NCI-H1092 (cell line): ENCODE measurements at regions not wholly inside any gene's neighbourhood (a gene's known extent, or its start where the extent isn't known, plus 50 kb on each side); places are given as distances from the start of the nearest gene placed in this dataset.

Experiments
- DNase-seq: peaks from one replicate; lab custom pipeline; 2025; lab: John Stamatoyannopoulos, UW

DNA sequence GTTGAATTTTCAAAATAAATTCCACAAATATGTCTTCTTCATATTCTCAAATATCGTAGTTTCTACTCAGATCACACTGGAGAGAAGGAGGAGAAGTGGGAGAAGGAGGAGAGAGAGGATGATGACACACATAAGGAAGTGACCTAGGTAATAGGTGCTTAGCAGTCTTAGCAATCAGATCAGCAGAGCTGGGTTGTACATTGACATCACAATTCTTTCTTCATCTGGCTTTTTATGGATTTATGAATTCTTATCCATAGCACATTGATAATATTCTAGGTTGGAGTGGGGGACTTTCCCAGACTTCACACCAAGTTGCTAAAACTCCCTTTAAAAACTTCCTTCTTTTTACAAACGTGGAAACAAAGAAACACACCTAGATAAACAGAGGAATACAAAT is 86.9 kb downstream of the FGF9 start:
- no peak for DNase-seq

- no peak for DNase-seq
These were observed 87.6 kb downstream of the FGF9 start for GRCh38 chr13:21758441-21758840.

DNA sequence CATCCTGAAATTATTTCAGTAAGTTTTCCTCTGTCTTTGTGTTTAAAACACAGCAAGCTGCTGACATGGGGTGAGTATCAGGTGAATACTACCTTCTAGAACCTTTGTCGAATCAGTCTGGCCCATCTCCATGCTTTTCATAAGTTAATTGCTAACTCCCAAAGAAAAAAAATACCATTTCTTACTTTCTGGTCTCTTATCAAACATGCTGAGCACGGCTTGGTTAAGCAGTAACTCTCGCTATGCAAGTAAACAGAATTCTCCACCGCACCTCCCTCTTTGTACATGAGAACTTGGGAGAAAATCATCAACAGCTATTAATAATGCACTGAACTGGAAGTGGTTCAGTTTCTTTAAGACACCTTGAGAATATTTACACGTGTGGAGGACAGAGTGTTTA is 88.6 kb downstream of the FGF9 start:
- no peak for DNase-seq

- no peak for DNase-seq
These were observed 89.0 kb downstream of the FGF9 start for GRCh38 chr13:21759911-21760310.

- no peak for DNase-seq
These were observed 90.9 kb downstream of the FGF9 start for GRCh38 chr13:21761770-21762169.

DNA sequence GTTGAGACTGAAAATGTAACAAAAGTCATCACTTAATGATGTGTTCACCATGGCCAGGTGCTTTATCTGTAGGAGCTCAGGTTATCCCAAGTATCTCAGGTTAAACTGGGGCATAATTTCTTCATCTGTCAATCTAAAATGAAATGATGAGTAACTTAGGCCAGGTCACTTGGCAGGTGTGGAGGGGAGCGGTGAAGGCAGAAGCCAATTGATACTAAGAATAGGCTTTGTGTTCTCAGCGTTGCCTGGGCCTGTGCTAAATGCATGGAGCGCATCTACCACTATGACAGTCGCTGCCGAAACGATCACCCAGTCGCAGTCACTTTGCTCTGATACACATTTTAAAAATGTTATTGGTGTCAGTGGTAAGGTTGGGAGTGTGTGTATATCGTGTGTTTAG is 91.6 kb downstream of the FGF9 start:
- DNase-seq, result no peak

- DNase-seq, result no peak
These were observed 96.2 kb downstream of the FGF9 start for GRCh38 chr13:21767032-21767431.

DNA sequence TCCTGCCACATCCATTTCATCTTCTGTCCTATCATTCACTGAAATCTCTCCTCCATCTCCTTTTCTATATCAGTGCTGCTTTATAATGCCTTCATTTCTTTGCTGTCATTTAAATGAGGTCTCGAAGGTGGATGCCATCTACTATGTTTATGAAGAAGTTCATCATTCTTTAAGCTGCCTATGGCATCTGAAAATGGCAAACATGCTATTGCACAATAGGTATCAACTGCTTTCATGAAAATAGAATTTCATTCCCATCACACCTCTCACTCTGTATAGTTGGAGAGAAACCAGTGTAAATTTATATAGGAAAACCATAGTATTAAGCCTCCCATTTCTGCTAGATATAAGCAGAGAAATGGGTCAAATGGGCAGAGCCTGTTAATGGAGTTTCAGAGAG is 100.2 kb downstream of the FGF9 start:
- DNase-seq, result no peak

- no peak for DNase-seq
These were observed 106.3 kb downstream of the FGF9 start for GRCh38 chr13:21777166-21777565.

- DNase-seq, result no peak
These were observed 106.9 kb downstream of the FGF9 start for GRCh38 chr13:21777813-21778212.

- no peak for DNase-seq
These were observed 111.9 kb downstream of the FGF9 start for GRCh38 chr13:21782736-21783135.

DNA sequence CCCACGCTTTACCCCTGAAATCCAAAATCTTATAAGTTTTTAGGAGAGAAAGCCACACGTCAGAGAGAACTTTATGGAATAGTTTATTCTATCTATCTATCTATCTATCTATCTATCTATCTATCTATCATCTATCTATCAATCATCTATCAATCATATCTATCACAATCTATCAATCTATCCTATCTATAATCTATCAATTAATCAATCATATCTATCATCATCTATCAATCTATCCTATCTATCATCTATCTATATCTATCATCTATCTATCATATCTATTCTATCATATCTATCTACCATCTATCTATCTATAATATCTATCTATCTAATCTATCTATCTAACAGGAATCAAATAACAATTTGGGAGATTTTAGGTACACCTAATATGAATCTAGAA is 115.1 kb downstream of the FGF9 start:
- no peak for DNase-seq

GRCh38 chr13:21796066-21796465 is 125.2 kb downstream of the FGF9 start:
- no peak for DNase-seq

DNA sequence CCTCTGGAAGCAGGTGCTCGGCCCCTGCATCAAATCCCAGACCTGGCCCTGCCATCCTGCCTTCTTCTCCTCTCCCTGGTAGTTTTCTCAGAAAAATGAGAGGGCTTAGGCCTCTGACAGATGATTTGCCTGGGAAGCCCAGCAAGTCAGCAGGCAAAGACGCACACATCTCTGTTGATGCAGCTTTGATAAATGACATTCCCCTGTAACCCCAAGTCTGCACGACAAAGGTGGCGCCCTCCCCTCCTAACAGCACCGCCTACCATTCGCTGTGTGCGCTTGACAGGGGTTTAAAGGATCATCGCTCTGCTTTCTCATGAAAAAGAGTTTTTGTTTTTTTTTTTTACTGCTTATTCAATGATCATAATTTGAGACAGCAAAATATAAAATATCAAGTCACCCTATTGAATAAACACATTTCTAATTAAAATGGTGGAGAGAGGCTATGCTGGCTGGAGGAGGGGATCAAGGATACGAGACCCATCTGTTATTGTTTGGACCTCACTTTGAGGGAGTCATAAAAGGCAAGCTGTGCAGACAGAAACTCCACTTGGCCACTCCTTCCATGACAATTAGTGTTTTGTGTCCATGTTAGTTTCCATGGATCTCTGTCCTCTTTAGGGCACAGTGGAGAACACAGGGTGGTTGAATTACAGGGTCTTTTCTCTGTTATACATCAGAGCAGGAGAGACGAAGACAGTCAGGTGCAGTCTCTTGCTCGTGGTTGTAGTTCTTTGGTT is 126.1 kb downstream of the FGF9 start:
- no peak for DNase-seq

DNA sequence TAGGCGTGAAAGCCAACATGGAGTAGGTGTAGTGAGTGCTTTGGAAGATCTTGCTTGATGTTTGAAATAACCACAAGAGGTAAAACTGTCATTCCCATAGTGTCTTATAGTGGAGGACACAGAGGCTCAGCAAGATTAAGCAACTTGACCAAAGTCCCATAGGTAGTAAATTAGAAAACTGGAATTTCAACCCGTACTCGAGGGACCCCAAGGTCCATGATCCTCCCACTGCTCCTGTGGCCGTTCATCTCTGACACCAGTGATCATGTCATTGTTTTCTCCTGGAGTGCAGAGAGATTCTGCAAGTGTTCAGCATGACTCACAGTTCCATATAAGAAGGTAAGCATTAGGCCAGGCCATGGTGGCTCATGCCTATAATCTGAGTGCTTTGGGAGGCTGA is 126.9 kb downstream of the FGF9 start:
- no peak for DNase-seq

- DNase-seq, result no peak
These were observed 127.3 kb downstream of the FGF9 start for GRCh38 chr13:21798181-21798580.

DNA sequence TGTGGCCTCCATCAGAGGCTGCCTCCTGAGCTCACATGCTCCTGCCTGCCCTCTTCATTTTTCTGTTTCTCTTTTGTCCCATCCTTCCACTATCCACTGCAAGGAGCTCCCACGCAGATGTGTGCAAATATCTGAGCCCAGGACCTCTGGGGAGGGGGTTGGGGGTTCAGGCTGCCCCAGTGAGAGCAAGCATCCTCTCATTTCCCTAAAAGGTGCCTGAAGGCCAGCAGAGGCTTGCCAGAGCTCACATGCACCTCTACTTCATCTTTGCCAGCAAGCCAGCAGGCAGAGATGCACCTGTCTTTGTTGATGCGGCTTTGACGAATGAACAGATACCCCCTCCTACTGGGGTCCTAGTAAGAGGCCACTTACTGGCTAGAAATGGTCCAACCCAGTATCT is 128.8 kb downstream of the FGF9 start:
- no peak for DNase-seq

DNA sequence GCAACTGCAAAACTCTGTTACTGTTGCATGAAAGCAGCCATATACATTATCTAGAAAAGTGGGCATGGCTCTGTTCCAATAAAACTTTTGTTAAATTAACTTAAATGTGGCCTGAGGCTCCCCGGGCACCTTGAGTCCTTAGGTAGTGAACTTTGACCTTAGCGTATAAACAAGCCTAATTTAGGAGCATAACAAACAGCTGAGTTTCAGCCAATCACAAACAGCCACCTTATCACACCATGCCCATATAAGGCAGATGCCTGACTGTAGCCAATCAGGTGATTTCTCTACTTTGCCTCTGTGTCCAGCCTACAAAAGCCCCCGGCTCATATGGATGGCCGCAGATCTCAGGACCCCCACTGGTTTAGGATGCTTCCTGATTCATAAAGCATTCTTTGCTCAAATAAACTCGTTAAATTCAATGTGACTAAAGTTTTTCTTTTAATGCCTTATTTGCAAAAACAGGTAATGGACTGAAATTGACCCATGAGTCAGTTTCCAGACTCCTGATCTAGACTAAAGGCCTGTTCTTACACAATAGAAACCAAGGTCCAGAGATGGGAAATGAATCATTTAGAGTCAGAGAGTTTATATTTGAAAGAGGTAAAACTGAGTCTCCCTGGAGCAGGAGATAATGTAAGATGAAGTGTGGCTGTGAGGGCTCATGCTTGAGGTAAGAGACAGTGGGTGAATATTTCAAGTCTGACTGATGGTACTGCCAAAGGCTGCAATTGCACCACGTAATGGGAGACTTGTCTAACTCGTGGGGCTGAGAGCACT is 130.2 kb downstream of the FGF9 start:
- no peak for DNase-seq

DNA sequence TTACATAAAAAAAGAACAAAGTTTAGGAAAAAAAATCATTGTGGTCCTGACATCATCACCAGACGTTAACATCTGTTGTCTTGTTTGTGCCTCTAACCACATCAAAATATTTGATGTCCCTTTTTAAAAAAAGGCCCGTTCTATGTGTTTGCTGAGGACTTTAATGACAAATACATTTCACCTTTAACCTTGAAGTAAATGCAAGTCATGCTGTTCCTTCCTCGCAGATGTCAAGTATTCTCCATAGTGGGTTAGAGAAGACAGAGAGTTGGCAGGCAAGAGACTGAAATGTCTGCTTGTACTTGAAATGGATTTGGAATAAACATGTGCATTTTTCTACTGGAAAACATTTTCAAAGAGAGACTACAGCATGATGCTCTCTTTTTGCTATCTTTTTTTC is 134.9 kb downstream of the FGF9 start:
- no peak for DNase-seq

GRCh38 chr13:21812192-21812626 is 141.3 kb downstream of the FGF9 start:
- DNase-seq, result peak; percentile 82

- no peak for DNase-seq
These were observed 142.2 kb downstream of the FGF9 start for GRCh38 chr13:21813110-21813509.

DNA sequence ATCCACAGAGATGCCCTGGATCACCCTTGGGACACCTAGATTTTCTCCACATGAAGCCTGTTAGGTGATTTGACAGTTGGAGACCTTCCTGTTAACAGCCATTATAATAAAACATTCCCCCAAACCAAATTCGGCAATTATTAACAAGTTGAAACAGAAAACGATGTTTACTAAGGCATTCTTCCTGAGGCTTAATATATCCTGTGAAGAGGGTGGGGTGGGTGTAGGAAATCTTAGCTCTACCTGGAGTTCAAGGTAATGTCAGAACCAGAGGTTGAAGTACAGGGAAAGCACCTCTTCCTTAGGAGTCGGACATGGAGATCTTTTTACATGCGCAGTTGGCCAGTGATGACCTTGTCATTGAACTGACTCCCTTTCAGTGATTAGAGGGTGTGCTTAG is 143.0 kb downstream of the FGF9 start:
- DNase-seq, result no peak

GRCh38 chr13:21814604-21815003 is 143.7 kb downstream of the FGF9 start:
- DNase-seq, result no peak

DNA sequence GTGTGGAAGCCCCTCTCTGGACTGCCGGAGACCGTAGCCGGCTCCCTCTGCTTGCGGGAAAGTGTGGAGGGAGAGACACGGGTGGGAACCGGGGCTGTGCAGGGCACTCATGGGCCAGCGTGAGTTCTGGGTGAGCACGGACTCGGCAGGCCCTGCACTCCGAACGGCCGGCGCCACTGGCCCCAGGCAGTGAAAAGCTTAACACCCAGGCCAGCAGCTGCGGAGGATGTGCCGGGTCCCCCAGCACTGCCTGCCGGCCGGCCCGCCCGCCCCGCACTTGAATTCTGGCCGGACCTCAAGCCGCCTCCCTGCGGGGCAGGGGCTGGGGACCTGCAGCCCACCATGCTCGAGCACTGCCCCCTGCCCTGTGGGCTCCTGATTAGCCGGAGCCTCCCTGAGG is 147.0 kb downstream of the FGF9 start:
- no peak for DNase-seq
